GM12801 (cell line): ENCODE measurements at regions not wholly inside any gene's neighbourhood (a gene's known extent, or its start where the extent isn't known, plus 50 kb on each side); places are given as distances from the start of the nearest gene placed in this dataset.

Experiments used
- CTCF ChIP-seq: IDR thresholded peaks from one replicate; pipeline ENCODE4 v1.5.1; 2011; ENCODE audit warnings: control low read depth; ENCODE audit not compliant: insufficient read length; ENCODE audit errors: extremely low read depth

- TF ChIP-seq CTCF: no peak
Observed at GRCh38 chr1:36584874-36585453, 102.3 kb upstream of the CSF3R start.

GRCh38 chr1:36583980-36584782 is 101.5 kb upstream of the CSF3R start:
- TF ChIP-seq CTCF: no peak

GRCh38 chr1:36583080-36583479 is 100.4 kb upstream of the CSF3R start:
- TF ChIP-seq CTCF: no peak

GRCh38 chr1:36582066-36582755 is 99.5 kb upstream of the CSF3R start:
- TF ChIP-seq CTCF: no peak

- no peak for TF ChIP-seq CTCF
Observed at GRCh38 chr1:36580524-36580923, 97.8 kb upstream of the CSF3R start.

- TF ChIP-seq CTCF: no peak
Observed at GRCh38 chr1:36579039-36579438, 96.3 kb upstream of the CSF3R start.

GRCh38 chr1:36576551-36577110 is 93.9 kb upstream of the CSF3R start:
- no peak for TF ChIP-seq CTCF
